Mammary epithelial cell (primary cell): ENCODE measurements at regions not wholly inside any gene's neighbourhood (a gene's known extent, or its start where the extent isn't known, plus 50 kb on each side); places are given as distances from the start of the nearest gene placed in this dataset.
"Not testable (repeated sequence)": the region's sequence is repeated elsewhere in the genome, so short reads cannot be mapped to it uniquely, and the experiment has no call there.

Source experiments
- CTCF ChIP-seq, 2 donors: IDR thresholded peaks in 1 of 2; conservative IDR thresholded peaks in 1 of 2; 2 replicates each; pipeline ENCODE4 v1.5.1; 2011 to 2012; ENCODE audit warnings: inconsistent platforms in 2 of 2, low read length in 2 of 2, mild to moderate bottlenecking in 2 of 2, control low read depth in 1 of 2, low read depth in 1 of 2; ENCODE audit not compliant: insufficient read depth in 1 of 2; ENCODE audit errors: extremely low read depth in 1 of 2
- EZH2 ChIP-seq: IDR thresholded peaks from 2 replicates; pipeline ENCODE4 v1.6.1; 2012; ENCODE audit warnings: low read length, inconsistent platforms, borderline replicate concordance

GRCh38 chr6:22180250-22180649 lies 116.6 kb downstream of the PRL start:
- not testable (repeated sequence) for TF ChIP-seq CTCF (conservative IDR thresholded peaks at IDR 0.05 in 1 of 2, IDR thresholded peaks at IDR 0.05 in 1 of 2; ENCODE audit: extremely low read depth in 1 of 2, insufficient read depth in 1 of 2, low read depth in 1 of 2, low read length in 2 of 2); EZH2
